Progenitor cell of endocrine pancreas (in vitro differentiated cells): ENCODE measurements at regions not wholly inside any gene's neighbourhood (a gene's known extent, or its start where the extent isn't known, plus 50 kb on each side); places are given as distances from the start of the nearest gene placed in this dataset.

Source experiments
- DNase-seq: peaks from one replicate; pipeline ENCODE4 v3.0.0; 2021; ENCODE audit warnings: low spot score; ENCODE audit not compliant: unreplicated experiment
- H3K27ac Mint-ChIP-seq: 2 replicates; pipeline ENCODE4 v1.8.0; 2021; ENCODE audit warnings: mild to moderate bottlenecking, moderate library complexity, mixed read lengths
- H3K27me3 Mint-ChIP-seq: 2 replicates; pipeline ENCODE4 v1.8.0; 2021; ENCODE audit warnings: mixed read lengths
- H3K36me3 Mint-ChIP-seq: 2 replicates; pipeline ENCODE4 v1.8.0; 2022; ENCODE audit warnings: mixed read lengths; ENCODE audit not compliant: insufficient read depth
- H3K4me1 Mint-ChIP-seq: 2 replicates; pipeline ENCODE4 v1.8.0; 2021; ENCODE audit warnings: low read depth, mixed read lengths
- H3K4me3 Mint-ChIP-seq: 2 replicates; pipeline ENCODE4 v1.8.0; 2021; ENCODE audit warnings: low read depth, mild to moderate bottlenecking, moderate library complexity, mixed read lengths
- H3K9me3 Mint-ChIP-seq: 2 replicates; pipeline ENCODE4 v1.8.0; 2021; ENCODE audit warnings: low read depth, mixed read lengths
- TF ChIP-seq, protein P1 (sequence below): fragments of 200-600 bp; sonication (generic); IDR thresholded peaks from one replicate; pipeline ENCODE4 v1.5.0; 2021; ENCODE audit warnings: antibody characterized with exemption, mild to moderate bottlenecking; ENCODE audit not compliant: unreplicated experiment

DNA sequence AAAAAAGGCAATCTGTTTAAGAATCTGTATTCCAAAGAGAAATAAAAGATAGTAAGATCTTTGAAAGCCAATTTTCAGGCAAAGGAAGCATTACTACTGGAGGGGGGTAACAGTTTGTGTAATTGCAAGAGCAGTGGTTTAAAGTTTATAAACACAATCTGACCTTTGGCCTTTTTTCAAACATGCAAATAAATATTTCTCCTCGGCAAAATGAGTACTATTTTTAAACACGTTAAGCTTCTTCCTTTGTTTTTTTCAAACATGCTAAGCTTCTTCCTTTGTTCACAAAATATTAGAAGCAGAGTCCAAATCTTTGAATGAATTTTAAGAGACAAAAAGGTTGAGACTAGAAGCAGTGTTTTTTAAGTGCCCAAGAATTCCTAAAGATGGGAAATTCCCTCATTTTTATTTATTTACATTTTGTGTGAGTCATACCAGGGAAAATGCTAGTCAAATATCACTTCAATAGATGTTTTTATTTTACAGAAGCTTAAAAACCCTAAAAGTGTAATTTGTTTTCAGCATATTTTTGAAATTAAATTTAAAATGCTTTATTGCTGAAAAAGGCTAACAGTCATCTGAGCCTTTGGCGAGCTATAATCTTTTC is 229.3 kb downstream of the GPR37 start:
- no peak overlapping the region for H3K4me3 Mint-ChIP-seq
- no peak overlapping the region for H3K27ac Mint-ChIP-seq
- TF ChIP-seq, protein P1, sequence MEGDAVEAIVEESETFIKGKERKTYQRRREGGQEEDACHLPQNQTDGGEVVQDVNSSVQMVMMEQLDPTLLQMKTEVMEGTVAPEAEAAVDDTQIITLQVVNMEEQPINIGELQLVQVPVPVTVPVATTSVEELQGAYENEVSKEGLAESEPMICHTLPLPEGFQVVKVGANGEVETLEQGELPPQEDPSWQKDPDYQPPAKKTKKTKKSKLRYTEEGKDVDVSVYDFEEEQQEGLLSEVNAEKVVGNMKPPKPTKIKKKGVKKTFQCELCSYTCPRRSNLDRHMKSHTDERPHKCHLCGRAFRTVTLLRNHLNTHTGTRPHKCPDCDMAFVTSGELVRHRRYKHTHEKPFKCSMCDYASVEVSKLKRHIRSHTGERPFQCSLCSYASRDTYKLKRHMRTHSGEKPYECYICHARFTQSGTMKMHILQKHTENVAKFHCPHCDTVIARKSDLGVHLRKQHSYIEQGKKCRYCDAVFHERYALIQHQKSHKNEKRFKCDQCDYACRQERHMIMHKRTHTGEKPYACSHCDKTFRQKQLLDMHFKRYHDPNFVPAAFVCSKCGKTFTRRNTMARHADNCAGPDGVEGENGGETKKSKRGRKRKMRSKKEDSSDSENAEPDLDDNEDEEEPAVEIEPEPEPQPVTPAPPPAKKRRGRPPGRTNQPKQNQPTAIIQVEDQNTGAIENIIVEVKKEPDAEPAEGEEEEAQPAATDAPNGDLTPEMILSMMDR: no peak
- no peaks in the 10 kb centered on the region for H3K36me3 Mint-ChIP-seq
- no peaks in the 10 kb centered on the region for H3K9me3 Mint-ChIP-seq
- no peak for DNase-seq
- H3K4me1 Mint-ChIP-seq: no peaks in the 10 kb centered on the region
- H3K27me3 Mint-ChIP-seq: no peaks in the 10 kb centered on the region

DNA sequence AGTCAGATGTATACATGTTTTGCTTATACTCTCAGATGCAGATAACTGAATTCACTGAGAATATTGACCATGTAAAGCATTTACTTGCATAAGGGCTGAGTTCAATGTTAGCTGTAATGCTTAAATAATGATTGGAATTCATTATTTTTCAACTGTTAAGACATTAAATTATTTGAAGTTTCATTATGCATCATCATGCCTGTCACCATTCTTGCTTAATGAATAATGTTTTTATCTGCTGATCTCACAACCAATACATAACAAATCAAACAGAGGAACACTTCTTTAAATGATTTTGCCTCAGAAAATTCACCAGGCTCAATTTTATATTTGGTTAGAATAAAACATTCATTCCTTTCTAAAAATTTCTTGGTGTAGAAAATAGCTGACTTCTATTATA is 233.4 kb downstream of the GPR37 start:
- H3K27ac Mint-ChIP-seq: no peak overlapping the region
- DNase-seq: no peak
- no peaks in the 10 kb centered on the region for H3K27me3 Mint-ChIP-seq
- no peak overlapping the region for H3K4me3 Mint-ChIP-seq
- H3K4me1 Mint-ChIP-seq: no peaks in the 10 kb centered on the region
- no peaks in the 10 kb centered on the region for H3K36me3 Mint-ChIP-seq
- peaks cover 15% of the 10 kb centered on the region for H3K9me3 Mint-ChIP-seq
- TF ChIP-seq, protein P1: no peak

DNA sequence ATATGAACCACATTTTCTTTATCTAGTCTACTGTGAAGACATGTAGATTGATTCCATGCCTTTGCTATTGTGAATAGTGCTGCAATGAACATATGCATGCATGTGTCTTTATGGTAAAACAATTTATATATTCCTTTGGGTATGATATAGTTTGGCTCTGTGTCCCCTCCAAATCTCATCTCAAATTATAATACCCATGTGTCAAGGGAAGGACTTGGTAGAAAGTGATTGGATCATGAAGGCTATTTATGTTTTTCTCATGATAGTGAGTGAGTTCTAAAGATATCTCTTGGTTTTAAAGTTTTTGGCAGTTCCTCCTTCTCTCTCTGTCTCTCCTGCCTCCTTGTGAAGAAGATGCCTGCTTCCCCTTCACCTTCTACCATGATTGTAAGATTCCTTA is 248.7 kb downstream of the GPR37 start:
- H3K4me1 Mint-ChIP-seq: no peaks in the 10 kb centered on the region
- no peaks in the 10 kb centered on the region for H3K27me3 Mint-ChIP-seq
- no peak overlapping the region for H3K27ac Mint-ChIP-seq
- no peak for DNase-seq
- no peaks in the 10 kb centered on the region for H3K9me3 Mint-ChIP-seq
- no peaks in the 10 kb centered on the region for H3K36me3 Mint-ChIP-seq
- H3K4me3 Mint-ChIP-seq: no peak overlapping the region
- TF ChIP-seq, protein P1: no peak

DNA sequence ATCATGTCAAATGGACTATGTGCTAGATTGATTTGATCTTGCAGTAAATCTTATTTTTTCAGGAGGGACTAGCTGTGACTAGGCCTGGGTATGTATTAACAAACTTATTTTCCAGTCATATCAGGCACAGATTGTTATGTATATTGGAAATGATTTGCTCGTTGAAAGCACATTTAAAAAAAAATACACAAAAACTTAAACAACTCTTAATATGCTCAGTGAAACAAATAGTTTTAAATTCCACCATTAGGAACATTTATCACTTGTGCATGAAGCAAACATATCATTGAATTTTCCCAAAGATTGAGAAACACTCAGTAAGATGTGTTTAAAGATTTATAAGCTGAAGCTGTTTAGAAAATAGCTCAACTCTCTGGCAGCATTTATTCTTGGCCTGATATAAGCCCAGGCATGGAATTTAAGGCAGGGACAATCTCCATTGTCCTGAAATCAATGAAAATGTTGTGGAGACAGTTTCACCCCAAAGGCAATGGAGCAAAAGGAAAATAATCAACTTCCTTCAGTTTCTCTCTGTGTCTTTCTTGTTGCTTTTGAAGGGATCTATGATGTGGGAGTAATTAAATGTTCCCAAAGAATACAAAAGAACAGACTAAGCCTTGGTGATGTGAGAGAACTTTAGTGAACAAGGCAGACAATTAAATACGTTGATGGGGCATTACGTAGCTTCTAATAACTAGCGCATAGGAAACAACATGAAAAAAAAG is 250.3 kb downstream of the GPR37 start:
- Mint-ChIP-seq H3K4me3 (no peak overlapping the region), H3K27ac (no peak overlapping the region), H3K27me3 (no peaks in the 10 kb centered on the region), H3K4me1 (no peaks in the 10 kb centered on the region), H3K9me3 (no peaks in the 10 kb centered on the region), H3K36me3 (no peaks in the 10 kb centered on the region)
- no peak for DNase-seq
- TF ChIP-seq, protein P1: no peak

DNA sequence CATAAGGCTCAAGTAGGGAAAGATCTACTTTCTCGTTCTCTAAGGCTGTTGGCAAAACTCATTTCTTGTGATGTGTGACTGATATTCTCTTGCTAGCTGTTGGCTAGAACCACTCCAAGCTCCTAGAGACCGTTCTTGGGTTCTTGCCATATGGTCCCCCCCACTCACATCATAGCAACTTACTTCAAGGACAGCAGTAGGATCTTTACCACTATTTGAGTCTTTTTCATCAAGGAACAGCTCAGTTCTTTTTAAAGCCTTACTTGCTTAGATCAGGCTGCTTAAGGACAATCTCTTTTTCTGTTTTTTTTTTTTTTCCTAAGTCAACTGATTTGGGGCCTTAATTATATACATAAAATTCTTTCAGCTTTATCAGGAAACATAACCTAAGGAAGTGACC is 251.1 kb downstream of the GPR37 start:
- Mint-ChIP-seq H3K4me1 (no peaks in the 10 kb centered on the region), H3K27me3 (no peaks in the 10 kb centered on the region), H3K4me3 (no peak overlapping the region), H3K27ac (no peak overlapping the region), H3K36me3 (no peaks in the 10 kb centered on the region), H3K9me3 (no peaks in the 10 kb centered on the region)
- TF ChIP-seq, protein P1: no peak
- DNase-seq: no peak
